Testis (tissue), 2 donors: ENCODE measurements at regions not wholly inside any gene's neighbourhood (a gene's known extent, or its start where the extent isn't known, plus 50 kb on each side); places are given as distances from the start of the nearest gene placed in this dataset.
"Not testable (repeated sequence)": the region's sequence is repeated elsewhere in the genome, so short reads cannot be mapped to it uniquely, and the experiment has no call there.

Experiments
- DNase-seq: peaks from one replicate; pipeline ENCODE4 v3.0.0-alpha.2; 2019
- H3K27ac ChIP-seq, 2 donors: fragments of 200-600 bp; sonication (generic); one replicate each; pipeline ENCODE4 v1.5.1; 2019
- H3K27me3 ChIP-seq: fragments of 200-600 bp; sonication (generic); one replicate; pipeline ENCODE4 v1.5.1; 2019
- H3K36me3 ChIP-seq: fragments of 200-600 bp; sonication (generic); one replicate; pipeline ENCODE4 v1.5.1; 2017; ENCODE audit warnings: low read depth; ENCODE audit errors: missing control alignments
- H3K4me1 ChIP-seq: fragments of 200-600 bp; sonication (generic); one replicate; pipeline ENCODE4 v1.5.1; 2019
- H3K4me3 ChIP-seq, 2 donors: fragments of 200-600 bp; sonication (generic); one replicate each; pipeline ENCODE4 v1.5.1; 2017 to 2019
- H3K9me3 ChIP-seq: fragments of 200-600 bp; sonication (generic); one replicate; pipeline ENCODE4 v1.5.1; 2017
- POLR2A ChIP-seq: fragments of 450-650 bp; IDR thresholded peaks from one replicate; pipeline ENCODE4 v1.6.1; 2017; ENCODE audit warnings: antibody characterized with exemption, mild to moderate bottlenecking, moderate library complexity
- WGBS, 2 donors: methylation state at CpG; one replicate each; pipeline ENCODE4 v1.1.5; 2018; 5-methylcytosine and 5-hydroxymethylcytosine counted together
- intact Hi-C: fragments of 100-400 bp; cut with DNase I; formaldehyde crosslinking; loops from one replicate; pipeline ENCODE4 v1.15.1; 2023; ENCODE audit warnings: low total_unique reads
- TF ChIP-seq, protein P1 (sequence below), 3 experiments: fragments of 450-650 bp in 2 of 3; fragments of 200-600 bp in 1 of 3; sonication (generic) in 1 of 3; IDR thresholded peaks; one replicate each; pipeline ENCODE4 v1.5.1; 2016 to 2019; ENCODE audit warnings: antibody characterized with exemption in 3 of 3, mild to moderate bottlenecking in 2 of 3, moderate library complexity in 1 of 3

DNA sequence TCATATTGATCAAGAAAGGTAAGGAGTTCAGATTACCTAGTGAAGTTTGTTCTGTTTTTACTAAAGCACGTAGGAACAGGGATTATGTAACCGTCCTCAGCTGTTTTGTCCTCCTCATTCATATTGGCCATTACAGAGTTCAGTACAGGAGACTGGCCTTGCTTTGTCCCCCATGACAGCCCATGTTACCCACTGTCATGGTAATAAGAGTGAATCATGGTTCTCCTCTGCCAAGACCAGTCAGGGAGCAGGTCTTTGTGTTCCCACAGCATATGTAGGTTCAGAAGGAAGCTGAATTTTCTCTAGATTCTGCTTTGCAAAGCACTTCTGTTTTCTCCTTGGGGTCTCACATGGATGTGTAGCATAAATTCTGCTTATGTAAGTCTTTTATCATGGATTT lies 106.2 kb upstream of the GPR141 start:
- H3K4me1 ChIP-seq: no peaks in the 10 kb centered on the region
- intact Hi-C loops: no loop called here
- TF ChIP-seq, protein P1, sequence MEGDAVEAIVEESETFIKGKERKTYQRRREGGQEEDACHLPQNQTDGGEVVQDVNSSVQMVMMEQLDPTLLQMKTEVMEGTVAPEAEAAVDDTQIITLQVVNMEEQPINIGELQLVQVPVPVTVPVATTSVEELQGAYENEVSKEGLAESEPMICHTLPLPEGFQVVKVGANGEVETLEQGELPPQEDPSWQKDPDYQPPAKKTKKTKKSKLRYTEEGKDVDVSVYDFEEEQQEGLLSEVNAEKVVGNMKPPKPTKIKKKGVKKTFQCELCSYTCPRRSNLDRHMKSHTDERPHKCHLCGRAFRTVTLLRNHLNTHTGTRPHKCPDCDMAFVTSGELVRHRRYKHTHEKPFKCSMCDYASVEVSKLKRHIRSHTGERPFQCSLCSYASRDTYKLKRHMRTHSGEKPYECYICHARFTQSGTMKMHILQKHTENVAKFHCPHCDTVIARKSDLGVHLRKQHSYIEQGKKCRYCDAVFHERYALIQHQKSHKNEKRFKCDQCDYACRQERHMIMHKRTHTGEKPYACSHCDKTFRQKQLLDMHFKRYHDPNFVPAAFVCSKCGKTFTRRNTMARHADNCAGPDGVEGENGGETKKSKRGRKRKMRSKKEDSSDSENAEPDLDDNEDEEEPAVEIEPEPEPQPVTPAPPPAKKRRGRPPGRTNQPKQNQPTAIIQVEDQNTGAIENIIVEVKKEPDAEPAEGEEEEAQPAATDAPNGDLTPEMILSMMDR (IDR thresholded peaks at IDR 0.05): no peak
- no peak for TF ChIP-seq POLR2A
- WGBS, 2 donors: 36 to 75% methylated on average over 2 of the region's 2 CpGs
- no peaks in the 10 kb centered on the region for H3K9me3 ChIP-seq
- H3K36me3 ChIP-seq: no peaks in the 10 kb centered on the region
- H3K4me3 ChIP-seq: no peak overlapping the region
- H3K27ac ChIP-seq: no peak overlapping the region
- no peaks in the 10 kb centered on the region for H3K27me3 ChIP-seq
- DNase-seq: no peak

DNA sequence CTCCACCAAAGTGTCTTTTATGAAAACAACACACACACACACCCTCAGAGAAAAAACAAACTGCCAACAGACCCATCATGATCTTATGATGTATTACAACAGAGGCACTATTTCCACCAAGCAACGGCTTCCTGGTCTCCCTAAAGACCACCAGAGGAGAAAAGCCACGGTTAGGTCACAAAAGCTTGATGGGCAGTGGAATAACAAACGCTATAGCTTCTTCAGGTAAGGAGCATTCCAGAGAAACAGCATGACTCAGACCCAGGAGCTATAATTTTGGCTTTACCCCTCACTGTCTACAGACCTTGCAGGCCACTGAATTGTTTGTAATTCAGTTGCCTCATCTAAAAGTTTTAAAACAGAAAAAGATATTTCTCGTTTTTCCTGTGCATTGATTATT lies 105.7 kb upstream of the GPR141 start:
- intact Hi-C loops: no loop called here
- Histone ChIP-seq H3K9me3 (no peaks in the 10 kb centered on the region), H3K4me1 (no peaks in the 10 kb centered on the region), H3K36me3 (no peaks in the 10 kb centered on the region), H3K4me3 (no peak overlapping the region), H3K27ac (no peak overlapping the region), H3K27me3 (no peaks in the 10 kb centered on the region)
- no peak for DNase-seq
- WGBS, 2 donors: 76 to 84% methylated on average over 4 of the region's 4 CpGs
- TF ChIP-seq, protein P1 (IDR thresholded peaks at IDR 0.05): no peak
- TF ChIP-seq POLR2A: no peak

DNA sequence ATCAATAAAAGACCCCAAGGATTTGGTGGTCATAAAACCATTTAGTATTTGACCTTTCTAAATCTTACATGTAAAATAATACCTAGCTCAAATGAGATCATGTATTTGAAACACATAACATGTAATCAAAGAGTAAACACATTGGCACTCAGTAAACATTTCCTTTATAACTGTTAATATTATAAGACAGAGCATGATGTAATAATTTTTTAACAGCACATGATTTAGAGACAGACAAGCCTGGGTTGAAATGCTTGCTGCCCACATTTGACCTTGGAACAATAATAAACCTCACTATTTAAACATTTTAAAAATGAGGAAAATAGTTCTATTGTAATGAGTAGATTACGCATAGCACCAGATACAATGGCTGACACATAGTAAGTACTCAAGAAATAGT lies 105.2 kb upstream of the GPR141 start:
- Histone ChIP-seq H3K27ac (no peak overlapping the region), H3K36me3 (no peaks in the 10 kb centered on the region), H3K27me3 (no peaks in the 10 kb centered on the region), H3K4me3 (no peak overlapping the region), H3K4me1 (no peaks in the 10 kb centered on the region), H3K9me3 (no peaks in the 10 kb centered on the region)
- 69 to 80% methylated on average over 1 of the region's 1 CpG for WGBS, 2 donors
- intact Hi-C loops: no loop called here
- no peak for DNase-seq
- TF ChIP-seq, protein P1 (IDR thresholded peaks at IDR 0.05): no peak
- no peak for TF ChIP-seq POLR2A

DNA sequence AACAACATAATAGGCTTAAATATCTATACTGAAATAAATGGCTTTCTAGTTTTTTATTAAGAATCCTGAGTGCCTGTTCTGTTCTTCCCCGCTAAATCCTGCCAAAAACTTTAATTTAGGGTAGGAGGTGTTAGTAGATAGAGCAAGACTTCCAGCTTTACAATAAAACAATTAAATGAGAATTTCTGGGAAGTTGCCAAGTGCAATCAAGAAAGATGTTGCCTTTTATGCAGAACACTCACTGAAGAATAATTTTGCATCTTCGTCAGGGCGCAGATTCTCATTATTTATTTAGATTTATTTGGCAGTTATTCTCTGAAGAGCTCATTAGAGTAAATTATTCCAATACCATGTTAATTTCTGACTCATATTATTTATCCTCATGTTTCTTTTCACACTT lies 103.2 kb upstream of the GPR141 start:
- intact Hi-C loops: no loop called here
- no peak for DNase-seq
- Histone ChIP-seq H3K27ac (no peak overlapping the region), H3K27me3 (no peaks in the 10 kb centered on the region), H3K4me3 (no peak overlapping the region), H3K4me1 (no peaks in the 10 kb centered on the region), H3K9me3 (no peaks in the 10 kb centered on the region), H3K36me3 (no peaks in the 10 kb centered on the region)
- no peak for TF ChIP-seq POLR2A
- TF ChIP-seq, protein P1 (IDR thresholded peaks at IDR 0.05): no peak
- WGBS, 2 donors: 68 to 80% methylated on average over 3 of the region's 3 CpGs

DNA sequence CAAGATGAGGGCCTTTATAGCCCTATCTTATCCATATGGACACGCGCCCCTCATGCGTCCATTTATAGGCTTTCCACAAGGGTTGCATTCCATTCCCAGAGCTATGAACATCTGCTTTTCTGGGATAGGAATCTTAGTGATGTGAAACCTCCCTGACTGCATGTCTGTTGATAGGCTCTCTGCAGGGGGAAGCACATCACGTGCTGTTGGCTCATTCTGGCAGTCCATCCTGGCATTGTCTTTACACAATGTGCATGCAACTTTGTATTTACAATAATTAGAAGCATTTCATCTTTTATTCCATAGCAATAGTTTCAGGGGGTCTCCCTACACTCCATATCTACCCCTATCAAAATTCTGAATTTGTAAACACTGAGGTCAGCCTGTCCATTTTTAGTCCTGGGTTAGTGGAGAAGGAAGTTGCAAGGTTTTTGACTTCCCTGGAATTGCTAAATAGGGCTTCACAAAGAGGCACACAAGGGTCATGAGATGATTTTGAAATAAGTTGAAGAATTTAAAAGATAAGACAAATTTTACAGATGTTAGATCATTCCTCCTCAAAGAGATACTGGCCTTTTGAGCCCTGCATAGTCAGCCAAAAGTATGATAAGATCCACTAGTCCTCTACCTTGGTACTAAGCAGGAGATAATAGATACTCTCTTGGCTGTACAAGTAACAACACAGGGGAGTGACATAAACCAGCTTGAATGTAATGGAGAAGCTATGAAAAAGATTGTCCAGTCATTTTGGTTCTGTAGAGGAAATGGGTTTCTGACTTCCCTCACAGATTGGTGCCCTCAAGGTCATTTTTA lies 98.7 kb upstream of the GPR141 start:
- H3K4me1 ChIP-seq, H3K9me3 ChIP-seq, H3K27me3 ChIP-seq, H3K27ac ChIP-seq, DNase-seq, H3K36me3 ChIP-seq, intact Hi-C loops, H3K4me3 ChIP-seq: not testable (repeated sequence)
- 57 to 61% methylated on average over 4 of the region's 4 CpGs for WGBS, 2 donors
